A549 (cell line): ENCODE measurements at regions not wholly inside any gene's neighbourhood (a gene's known extent, or its start where the extent isn't known, plus 50 kb on each side); places are given as distances from the start of the nearest gene placed in this dataset.
"Not testable (repeated sequence)": the region's sequence is repeated elsewhere in the genome, so short reads cannot be mapped to it uniquely, and the experiment has no call there.

Experiments
- ATOH8 ChIP-seq: fragments of 250-450 bp; sonication (Bioruptor Pico); IDR thresholded peaks from 2 replicates; pipeline ENCODE4 v1.5.0; 2020; ENCODE audit warnings: low read depth, mild to moderate bottlenecking, moderate library complexity
- EP300 ChIP-seq, 2 experiments: fragments of >200 bp; sonication (Bioruptor Twin); formaldehyde crosslinking; IDR thresholded peaks; 2 replicates in 1 of 2; 3 replicates in 1 of 2; pipeline ENCODE4 v1.6.1; 2016 to 2017
- HMGXB4 ChIP-seq: fragments of 250-450 bp; sonication (Bioruptor Pico); IDR thresholded peaks from 2 replicates; pipeline ENCODE4 v1.5.0; 2021; ENCODE audit warnings: mild to moderate bottlenecking, moderate library complexity, borderline replicate concordance
- MYC ChIP-seq: IDR thresholded peaks from 2 replicates; pipeline ENCODE4 v1.6.1; 2012; ENCODE audit warnings: mild to moderate bottlenecking, inconsistent platforms, low read length, improper control_type of control experiment, borderline replicate concordance
- NPAS2 ChIP-seq: fragments of 250-450 bp; sonication (Bioruptor Pico); IDR thresholded peaks from 2 replicates; pipeline ENCODE4 v1.8.0; 2022; ENCODE audit warnings: mild to moderate bottlenecking, moderate library complexity, borderline replicate concordance
- POLR2A ChIP-seq: IDR thresholded peaks from 2 replicates; pipeline ENCODE4 v1.6.1; 2012; ENCODE audit warnings: mild to moderate bottlenecking, low read length
- POLR2AphosphoS2 ChIP-seq: conservative IDR thresholded peaks from 2 replicates; pipeline ENCODE4 v1.6.1; 2012; ENCODE audit warnings: low read length, improper control_type of control experiment, inconsistent platforms
- RARB ChIP-seq: fragments of 250-450 bp; sonication (Bioruptor Pico); IDR thresholded peaks from 2 replicates; pipeline ENCODE4 v1.8.0; 2021; ENCODE audit warnings: mild to moderate bottlenecking, moderate library complexity
- REST ChIP-seq: fragments of 200-600 bp; sonication (generic); IDR thresholded peaks from 2 replicates; pipeline ENCODE4 v1.6.1; 2016; ENCODE audit warnings: antibody characterized with exemption, mild to moderate bottlenecking, moderate library complexity
- RNF2 ChIP-seq: fragments of 200-600 bp; sonication (generic); IDR thresholded peaks from 2 replicates; pipeline ENCODE4 v1.6.1; 2016; ENCODE audit warnings: low read depth, mild to moderate bottlenecking, antibody characterized with exemption, moderate library complexity, borderline replicate concordance
- ZNF302 ChIP-seq: fragments of 250-450 bp; sonication (Bioruptor Pico); IDR thresholded peaks from 2 replicates; pipeline ENCODE4 v1.9.0; 2021; ENCODE audit warnings: inconsistent platforms, mild to moderate bottlenecking, moderate library complexity
- TF ChIP-seq, protein P1 (sequence below): fragments of >200 bp; sonication (Bioruptor Twin); formaldehyde crosslinking; IDR thresholded peaks from 3 replicates; pipeline ENCODE4 v1.5.1; 2016
- TF ChIP-seq, protein P2 (sequence below): fragments of 450-650 bp; IDR thresholded peaks from 2 replicates; pipeline ENCODE4 v1.6.1; 2014; ENCODE audit warnings: antibody characterized with exemption

- not testable (repeated sequence) for TF ChIP-seq POLR2A; ZNF302; RARB (CRISPR knock-in tag); ATOH8 (CRISPR knock-in tag); POLR2AphosphoS2; HMGXB4; RNF2; NPAS2 (CRISPR knock-in tag); MYC; EP300 (IDR thresholded peaks at IDR 0.05); REST
- TF ChIP-seq, protein P1, sequence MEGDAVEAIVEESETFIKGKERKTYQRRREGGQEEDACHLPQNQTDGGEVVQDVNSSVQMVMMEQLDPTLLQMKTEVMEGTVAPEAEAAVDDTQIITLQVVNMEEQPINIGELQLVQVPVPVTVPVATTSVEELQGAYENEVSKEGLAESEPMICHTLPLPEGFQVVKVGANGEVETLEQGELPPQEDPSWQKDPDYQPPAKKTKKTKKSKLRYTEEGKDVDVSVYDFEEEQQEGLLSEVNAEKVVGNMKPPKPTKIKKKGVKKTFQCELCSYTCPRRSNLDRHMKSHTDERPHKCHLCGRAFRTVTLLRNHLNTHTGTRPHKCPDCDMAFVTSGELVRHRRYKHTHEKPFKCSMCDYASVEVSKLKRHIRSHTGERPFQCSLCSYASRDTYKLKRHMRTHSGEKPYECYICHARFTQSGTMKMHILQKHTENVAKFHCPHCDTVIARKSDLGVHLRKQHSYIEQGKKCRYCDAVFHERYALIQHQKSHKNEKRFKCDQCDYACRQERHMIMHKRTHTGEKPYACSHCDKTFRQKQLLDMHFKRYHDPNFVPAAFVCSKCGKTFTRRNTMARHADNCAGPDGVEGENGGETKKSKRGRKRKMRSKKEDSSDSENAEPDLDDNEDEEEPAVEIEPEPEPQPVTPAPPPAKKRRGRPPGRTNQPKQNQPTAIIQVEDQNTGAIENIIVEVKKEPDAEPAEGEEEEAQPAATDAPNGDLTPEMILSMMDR = not testable (repeated sequence)
- TF ChIP-seq, protein P2, sequence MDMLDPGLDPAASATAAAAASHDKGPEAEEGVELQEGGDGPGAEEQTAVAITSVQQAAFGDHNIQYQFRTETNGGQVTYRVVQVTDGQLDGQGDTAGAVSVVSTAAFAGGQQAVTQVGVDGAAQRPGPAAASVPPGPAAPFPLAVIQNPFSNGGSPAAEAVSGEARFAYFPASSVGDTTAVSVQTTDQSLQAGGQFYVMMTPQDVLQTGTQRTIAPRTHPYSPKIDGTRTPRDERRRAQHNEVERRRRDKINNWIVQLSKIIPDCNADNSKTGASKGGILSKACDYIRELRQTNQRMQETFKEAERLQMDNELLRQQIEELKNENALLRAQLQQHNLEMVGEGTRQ = not testable (repeated sequence)
Measured at GRCh38 chrX:83262218-83262617, 245.9 kb upstream of the POU3F4 start.
